H1 (cell line): ENCODE measurements at regions not wholly inside any gene's neighbourhood (a gene's known extent, or its start where the extent isn't known, plus 50 kb on each side); places are given as distances from the start of the nearest gene placed in this dataset.

Experiments used
- CTCF ChIA-PET: fragments of 300-600 bp; sonication (Branson Sonifier 250); formaldehyde crosslinking; loops from one replicate; lab custom pipeline; 2021; ENCODE audit not compliant: partially characterized antibody; lab: Charles Lee
- POLR2A ChIA-PET: fragments of 300-600 bp; sonication (Branson Sonifier 250); formaldehyde crosslinking; loops from one replicate; lab custom pipeline; 2021; ENCODE audit warnings: inconsistent platforms; ENCODE audit not compliant: partially characterized antibody; lab: Charles Lee
- DNase-seq, 2 experiments: peaks; one replicate each; pipeline versions ENCODE4 v3.0.0 to v3.0.0-alpha.2; 2010 to 2022; ENCODE audit warnings: low spot score in 2 of 2, low read depth in 1 of 2, mixed read lengths in 1 of 2
- FAIRE-seq: peaks from 2 replicates; lab custom pipeline; 2011; peaks lifted over from hg19 to GRCh38; lab: Jason Lieb, UNC
- H2AFZ ChIP-seq: 2 replicates; pipeline ENCODE4 v1.8.1; 2012; ENCODE audit warnings: low read length, inconsistent platforms
- H2AK5ac ChIP-seq: 2 replicates; pipeline ENCODE4 v1.6.1; 2013; ENCODE audit warnings: low read depth, low read length
- H2BK120ac ChIP-seq: replicated peaks from 2 replicates; pipeline ENCODE3; 2013; ENCODE audit warnings: low read depth, low read length, inconsistent platforms
- H2BK12ac ChIP-seq: 2 replicates; pipeline ENCODE4 v1.6.1; 2013; ENCODE audit warnings: low read depth, low read length
- H2BK15ac ChIP-seq: 2 replicates; pipeline ENCODE4 v1.6.1; 2013; ENCODE audit warnings: low read length
- H2BK20ac ChIP-seq: 2 replicates; pipeline ENCODE4 v1.6.1; 2013; ENCODE audit warnings: low read length
- H2BK5ac ChIP-seq: 2 replicates; pipeline ENCODE4 v1.6.1; 2013; ENCODE audit warnings: low read depth, low read length
- H3K14ac ChIP-seq: 2 replicates; pipeline ENCODE4 v1.6.1; 2013; ENCODE audit warnings: inconsistent platforms; ENCODE audit not compliant: insufficient read length
- H3K18ac ChIP-seq: 2 replicates; pipeline ENCODE4 v1.6.1; 2013; ENCODE audit warnings: low read length; ENCODE audit errors: extremely low read depth
- H3K23ac ChIP-seq: 2 replicates; pipeline ENCODE4 v1.6.1; 2013; ENCODE audit warnings: inconsistent platforms; ENCODE audit not compliant: insufficient read length
- H3K23me2 ChIP-seq: 2 replicates; pipeline ENCODE4 v1.6.1; 2013; ENCODE audit warnings: low read depth, low read length
- H3K27ac ChIP-seq: 2 replicates; pipeline ENCODE4 v1.6.1; 2011; ENCODE audit warnings: low read depth, low read length, inconsistent platforms
- H3K27me3 ChIP-seq, 4 experiments: replicated peaks in 1 of 4; 1 replicate in 1 of 4; 2 replicates in 3 of 4; pipeline versions ENCODE4 v1.6.1 to v1.8.1; 2011 to 2013; ENCODE audit warnings: low read length in 3 of 4, mild to moderate bottlenecking in 3 of 4, inconsistent platforms in 2 of 4, mixed read lengths in 2 of 4, moderate library complexity in 1 of 4; ENCODE audit not compliant: control insufficient read depth in 3 of 4, insufficient read depth in 3 of 4; ENCODE audit errors: extremely low read depth in 1 of 4
- H3K36me3 ChIP-seq, 4 experiments: 2 replicates each; pipeline versions ENCODE4 v1.6.1 to v1.8.1; 2011 to 2013; ENCODE audit warnings: mild to moderate bottlenecking in 4 of 4, low read length in 3 of 4, moderate library complexity in 2 of 4, control low read depth in 1 of 4, inconsistent platforms in 1 of 4; ENCODE audit not compliant: insufficient read depth in 4 of 4, control insufficient read depth in 2 of 4
- H3K4ac ChIP-seq: replicated peaks from 2 replicates; pipeline ENCODE3; 2013; ENCODE audit warnings: low read length, low read depth, mixed read lengths, inconsistent platforms; ENCODE audit not compliant: insufficient read length
- H3K4me1 ChIP-seq, 4 experiments: replicated peaks in 1 of 4; 1 replicate in 1 of 4; 2 replicates in 3 of 4; pipeline versions ENCODE4 v1.6.1 to v1.8.1; 2011 to 2013; ENCODE audit warnings: low read length in 3 of 4, inconsistent platforms in 2 of 4, mixed read lengths in 1 of 4; ENCODE audit not compliant: insufficient read depth in 4 of 4, control insufficient read depth in 3 of 4
- H3K4me2 ChIP-seq, 2 experiments: 2 replicates each; pipeline versions ENCODE4 v1.6.1 to v1.8.1; 2011 to 2013; ENCODE audit warnings: low read depth in 2 of 2, low read length in 2 of 2, control low read depth in 1 of 2, inconsistent platforms in 1 of 2, mild to moderate bottlenecking in 1 of 2; ENCODE audit not compliant: insufficient read depth in 1 of 2
- H3K4me3 ChIP-seq, 4 experiments: fragments of 200-600, 300-600 bp in 1 of 4; sonication (generic), shearing (Covaris generic), sonication (Bioruptor Twin) in 1 of 4; 2 replicates each; pipeline versions ENCODE4 v1.5.1 to v1.8.1; 2011 to 2016; ENCODE audit warnings: low read length in 4 of 4, low read depth in 3 of 4, control low read depth in 2 of 4, inconsistent platforms in 2 of 4, mild to moderate bottlenecking in 2 of 4, mixed read lengths in 1 of 4, moderate library complexity in 1 of 4; ENCODE audit not compliant: insufficient read depth in 2 of 4; ENCODE audit errors: extremely low read depth in 1 of 4
- H3K56ac ChIP-seq: replicated peaks from 2 replicates; pipeline ENCODE3; 2013; ENCODE audit warnings: low read depth, mild to moderate bottlenecking, mixed read lengths, low read length, inconsistent platforms; ENCODE audit not compliant: insufficient read length
- H3K79me1 ChIP-seq: 2 replicates; pipeline ENCODE4 v1.6.1; 2013; ENCODE audit warnings: low read depth, low read length, control low read depth
- H3K79me2 ChIP-seq, 2 experiments: 2 replicates each; pipeline versions ENCODE4 v1.6.1 to v1.8.1; 2012 to 2013; ENCODE audit warnings: low read length in 2 of 2, mild to moderate bottlenecking in 2 of 2, inconsistent platforms in 1 of 2; ENCODE audit not compliant: insufficient read depth in 2 of 2, control insufficient read depth in 1 of 2
- H3K9ac ChIP-seq, 4 experiments: replicated peaks in 1 of 4; 1 replicate in 1 of 4; 2 replicates in 3 of 4; pipeline versions ENCODE4 v1.6.1 to v1.8.1; 2011 to 2013; ENCODE audit warnings: low read depth in 3 of 4, low read length in 3 of 4, control low read depth in 2 of 4, mild to moderate bottlenecking in 2 of 4, moderate library complexity in 2 of 4, inconsistent platforms in 1 of 4; ENCODE audit errors: extremely low read depth in 1 of 4
- H3K9me3 ChIP-seq, 2 experiments: 2 replicates each; pipeline versions ENCODE4 v1.6.1 to v1.8.1; 2012 to 2013; ENCODE audit warnings: mild to moderate bottlenecking in 2 of 2, moderate library complexity in 2 of 2, control low read depth in 1 of 2, inconsistent platforms in 1 of 2, low read depth in 1 of 2, low read length in 1 of 2, mixed read lengths in 1 of 2; ENCODE audit not compliant: insufficient read depth in 2 of 2
- H4K20me1 ChIP-seq, 2 experiments: replicated peaks in 1 of 2; 2 replicates each; pipeline versions ENCODE3 to v1.8.1; 2011 to 2013; ENCODE audit warnings: inconsistent platforms in 2 of 2, low read length in 2 of 2, mild to moderate bottlenecking in 1 of 2; ENCODE audit not compliant: insufficient read depth in 2 of 2, control insufficient read depth in 1 of 2
- H4K5ac ChIP-seq: 2 replicates; pipeline ENCODE4 v1.6.1; 2013; ENCODE audit warnings: low read length, low read depth, mixed read lengths, inconsistent platforms; ENCODE audit not compliant: insufficient read length
- H4K8ac ChIP-seq: 2 replicates; pipeline ENCODE4 v1.8.0; 2013; ENCODE audit warnings: mild to moderate bottlenecking, moderate library complexity, low read length, inconsistent platforms; ENCODE audit not compliant: insufficient read depth; ENCODE audit errors: extremely low read depth
- H4K91ac ChIP-seq: replicated peaks from 2 replicates; pipeline ENCODE3; 2013; ENCODE audit warnings: low read length, mixed read lengths, inconsistent platforms; ENCODE audit not compliant: insufficient read length
- MAFK ChIP-seq: IDR thresholded peaks from 2 replicates; pipeline ENCODE4 v1.6.1; 2012; ENCODE audit warnings: low read depth, mild to moderate bottlenecking, improper control_type of control experiment, low read length
- POLR2AphosphoS5 ChIP-seq: IDR thresholded peaks from 2 replicates; pipeline ENCODE4 v1.6.1; 2011; ENCODE audit warnings: low read depth, low read length

DNA sequence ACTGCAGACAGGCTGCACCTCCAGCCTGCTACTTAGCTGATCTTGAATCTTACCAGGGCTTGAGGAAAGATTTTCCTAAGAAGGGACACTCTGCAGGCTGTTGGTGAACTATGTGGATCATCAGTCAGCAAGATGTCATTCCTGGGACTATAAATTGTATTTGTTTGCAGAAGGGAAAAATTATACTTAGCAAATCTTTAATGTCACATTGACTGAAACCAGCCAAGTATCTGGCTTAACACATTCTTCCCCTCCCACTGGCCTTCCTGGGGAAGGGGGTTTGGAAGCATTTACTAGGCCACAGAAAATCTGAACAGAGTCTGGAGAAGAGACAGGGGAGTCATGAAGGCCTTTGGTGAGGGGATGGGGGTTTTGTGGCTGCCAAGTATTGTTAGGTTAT, 156.7 kb upstream of the EOLA2 start:
- no peak overlapping the region for H3K27ac ChIP-seq
- no peaks in the 10 kb centered on the region for H3K27me3 ChIP-seq
- H2AFZ ChIP-seq = no peak overlapping the region
- H3K4me1 ChIP-seq = no peaks in the 10 kb centered on the region
- H3K14ac ChIP-seq = no peak overlapping the region
- no peaks in the 10 kb centered on the region for H3K79me2 ChIP-seq
- H2BK120ac ChIP-seq = no peak overlapping the region
- H3K9me3 ChIP-seq = no peaks in the 10 kb centered on the region
- no peaks in the 10 kb centered on the region for H3K23me2 ChIP-seq
- H4K20me1 ChIP-seq = no peaks in the 10 kb centered on the region
- no peak overlapping the region for H4K5ac ChIP-seq
- H4K91ac ChIP-seq = no peak overlapping the region
- H3K9ac ChIP-seq = no peak overlapping the region
- H3K4ac ChIP-seq = no peak overlapping the region
- no peak overlapping the region for H3K18ac ChIP-seq
- FAIRE-seq (no peak), DNase-seq (no peak)
- H3K23ac ChIP-seq = no peak overlapping the region
- no peaks in the 10 kb centered on the region for H3K79me1 ChIP-seq
- H2BK15ac ChIP-seq = no peak overlapping the region
- H2BK5ac ChIP-seq = no peak overlapping the region
- ChIA-PET POLR2A (interaction anchor here (0.6 kb wide), 1 partner anchor 895 kb away, joined by 3 read pairs; no protein-coding TSS in a partner anchor), CTCF (interaction anchor here (1.6 kb wide), 1 partner anchor 44 kb away, joined by 5 read pairs; no protein-coding TSS in a partner anchor)
- H3K4me2 ChIP-seq = no peak overlapping the region
- no peak overlapping the region for H2BK12ac ChIP-seq
- H3K56ac ChIP-seq = no peak overlapping the region
- H2AK5ac ChIP-seq = no peak overlapping the region
- no peak overlapping the region for H3K4me3 ChIP-seq
- H2BK20ac ChIP-seq = no peak overlapping the region
- H3K36me3 ChIP-seq = no peaks in the 10 kb centered on the region
- no peak overlapping the region for H4K8ac ChIP-seq
- no peak for TF ChIP-seq MAFK
- no peak for TF ChIP-seq POLR2AphosphoS5
